Ovary (tissue), 7 donors: ENCODE measurements at regions not wholly inside any gene's neighbourhood (a gene's known extent, or its start where the extent isn't known, plus 50 kb on each side); places are given as distances from the start of the nearest gene placed in this dataset.
A peak's percentile ranks its signal among the peaks of the same experiment; 100 is the strongest.

Experiments
- DNase-seq, 5 donors: peaks; one replicate each; pipeline ENCODE4 v3.0.0-alpha.2; 2019 to 2020
- H3K27ac ChIP-seq, 2 donors: fragments of 200-600 bp; one replicate each; pipeline versions ENCODE4 v1.5.1 to v1.8.0; 2019 to 2022
- H3K27me3 ChIP-seq: fragments of 200-600 bp; one replicate; pipeline ENCODE4 v1.8.0; 2022
- H3K36me3 ChIP-seq: fragments of 200-600 bp; sonication (generic); one replicate; pipeline ENCODE4 v1.5.1; 2019
- H3K4me1 ChIP-seq: one replicate; pipeline ENCODE4 v1.8.1; 2013; ENCODE audit warnings: mild to moderate bottlenecking, moderate library complexity; ENCODE audit not compliant: insufficient read depth
- H3K4me3 ChIP-seq: fragments of 200-600 bp; sonication (generic); one replicate; pipeline ENCODE4 v1.5.1; 2017
- H3K9me3 ChIP-seq, 2 donors: fragments of 200-600 bp in 1 of 2; sonication (generic) in 1 of 2; one replicate each; pipeline versions ENCODE4 v1.5.1 to v1.8.1; 2013 to 2019; ENCODE audit warnings: mild to moderate bottlenecking in 1 of 2, moderate library complexity in 1 of 2
- CTCF ChIP-seq, 3 donors: fragments of 450-650 bp in 2 of 3; fragments of 200-600 bp in 1 of 3; IDR thresholded peaks; one replicate each; pipeline versions ENCODE4 v1.5.1 to v1.8.0; 2016 to 2022; ENCODE audit warnings: antibody characterized with exemption in 3 of 3, mild to moderate bottlenecking in 1 of 3
- EP300 ChIP-seq: sonication (generic); formaldehyde crosslinking; IDR thresholded peaks from one replicate; pipeline ENCODE4 v1.6.1; 2017; ENCODE audit warnings: antibody characterized with exemption
- POLR2A ChIP-seq: fragments of 450-650 bp; IDR thresholded peaks from one replicate; pipeline ENCODE4 v1.6.1; 2017; ENCODE audit warnings: antibody characterized with exemption, mild to moderate bottlenecking, moderate library complexity
- WGBS, 3 donors: extraction: QIAGEN DNeasy Blood & Tissue Kit in 1 of 3; methylation state at CpG; one replicate each; pipeline versions ENCODE4 v1.1.5 to v1.1.7; 2013 to 2017; 5-methylcytosine and 5-hydroxymethylcytosine counted together
- intact Hi-C, 4 donors: fragments of 100-400 bp; cut with DNase I; formaldehyde crosslinking; loops; one replicate each; pipeline versions ENCODE4 v1.11.0 to v1.15.1; 2022 to 2023
- donor health status: DM: no; HTN: no; CAD: no; lungs with moderate emphysema.
- donor health status: DM: no; HTN: no; CAD: no.
- donor health status: Bipolar disorder and iron deficiency.
- donor health status: DM: no; HTN: no; CAD: no.
- donor health status: DM: yes; HTN: yes; CAD: no.

DNA sequence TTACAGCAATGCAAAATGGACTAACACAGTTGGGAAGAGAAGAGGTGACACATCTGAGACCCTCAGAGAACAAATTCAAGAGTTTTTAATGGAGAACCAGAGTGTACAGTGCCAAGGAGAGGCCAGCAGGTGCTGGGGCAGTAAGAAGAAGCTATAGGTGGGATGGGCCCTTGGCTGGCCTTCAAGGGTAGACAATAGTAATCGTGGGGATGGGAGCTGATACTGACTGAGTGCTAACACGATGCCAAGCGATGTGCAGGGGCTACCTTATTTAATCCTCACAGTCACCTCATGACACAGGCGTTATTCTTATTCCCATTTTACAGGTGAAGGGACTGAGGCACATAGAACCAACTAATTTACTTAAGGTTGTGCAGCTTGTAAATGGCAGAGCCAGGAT lies 131.9 kb upstream of the ID2 start:
- intact Hi-C loops = no loop called here
- Histone ChIP-seq H3K4me1 (peaks cover 3% of the 10 kb centered on the region), H3K36me3 (no peaks in the 10 kb centered on the region), H3K27me3 (no peaks in the 10 kb centered on the region), H3K4me3 (no peak overlapping the region), H3K9me3 (no peaks in the 10 kb centered on the region), H3K27ac (no peak overlapping the region)
- TF ChIP-seq POLR2A = no peak
- TF ChIP-seq CTCF (IDR thresholded peaks at IDR 0.05) = no peak
- no peak for TF ChIP-seq EP300
- no peak for DNase-seq
- WGBS, 3 donors = 90 to 97% (median 91%) methylated on average over 4 of the region's 4 CpGs

GRCh38 chr2:8550481-8550880 lies 131.4 kb upstream of the ID2 start:
- no peak for TF ChIP-seq EP300
- no peak for TF ChIP-seq POLR2A
- TF ChIP-seq CTCF (IDR thresholded peaks at IDR 0.05) = no peak
- H3K27me3 ChIP-seq = no peaks in the 10 kb centered on the region
- no peak overlapping the region for H3K4me3 ChIP-seq
- peak in 2 of 5 donors; percentile 7 to 11 for DNase-seq
- no peaks in the 10 kb centered on the region for H3K9me3 ChIP-seq
- no peaks in the 10 kb centered on the region for H3K36me3 ChIP-seq
- intact Hi-C loops = no loop called here
- no peaks in the 10 kb centered on the region for H3K4me1 ChIP-seq
- H3K27ac ChIP-seq = no peak overlapping the region
- WGBS, 3 donors = 95 to 97% (median 97%) methylated on average over 10 of the region's 10 CpGs

- no peaks in the 10 kb centered on the region for H3K36me3 ChIP-seq
- no peak overlapping the region for H3K27ac ChIP-seq
- H3K4me3 ChIP-seq = no peak overlapping the region
- WGBS, 3 donors = 87 to 89% (median 88%) methylated on average over 14 of the region's 14 CpGs
- H3K4me1 ChIP-seq = no peaks in the 10 kb centered on the region
- no peaks in the 10 kb centered on the region for H3K27me3 ChIP-seq
- no peak for TF ChIP-seq POLR2A
- no peak for TF ChIP-seq CTCF (IDR thresholded peaks at IDR 0.05)
- TF ChIP-seq EP300 = no peak
- no peak for DNase-seq
- no peaks in the 10 kb centered on the region for H3K9me3 ChIP-seq
- intact Hi-C loops = no loop called here
Observed at GRCh38 chr2:8550937-8551621, 130.8 kb upstream of the ID2 start.

DNA sequence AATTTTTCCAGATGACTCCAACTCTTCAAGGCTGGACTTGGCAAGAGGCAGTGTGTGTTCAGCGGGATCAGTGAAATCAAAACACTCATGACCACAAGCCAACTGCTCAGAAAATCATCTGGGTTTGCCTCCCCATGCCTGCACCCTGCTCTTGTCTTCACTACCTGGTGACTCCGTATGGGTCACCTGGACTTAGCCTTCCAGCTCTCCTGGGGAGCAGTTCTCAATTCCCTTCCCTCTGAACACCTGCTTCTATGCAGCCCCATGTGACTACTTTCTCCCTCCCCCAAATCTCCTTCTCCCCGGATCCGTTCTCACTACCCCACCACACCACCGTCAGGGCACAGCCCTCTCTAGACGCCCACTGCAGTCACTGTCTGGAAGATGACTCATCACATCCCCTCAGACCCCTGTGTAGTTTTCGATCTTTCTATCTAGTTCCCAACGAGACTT lies 130.2 kb upstream of the ID2 start:
- H3K27me3 ChIP-seq = no peaks in the 10 kb centered on the region
- 64 to 80% (median 67%) methylated on average over 8 of the region's 8 CpGs for whole genome bisulfite sequencing, 3 donors
- H3K4me1 ChIP-seq = no peaks in the 10 kb centered on the region
- H3K36me3 ChIP-seq = no peaks in the 10 kb centered on the region
- no peak overlapping the region for H3K4me3 ChIP-seq
- no peak overlapping the region for H3K27ac ChIP-seq
- peak in 2 of 5 donors; percentile 3 to 9 for DNase-seq
- TF ChIP-seq POLR2A = no peak
- TF ChIP-seq EP300 = no peak
- TF ChIP-seq CTCF (IDR thresholded peaks at IDR 0.05) = no peak
- no peaks in the 10 kb centered on the region for H3K9me3 ChIP-seq
- intact Hi-C loops = no loop called here
